ENCODE measurements at regions not wholly inside any gene's neighbourhood (a gene's known extent, or its start where the extent isn't known, plus 50 kb on each side); places are given as distances from the start of the nearest gene placed in this dataset.

DNA sequence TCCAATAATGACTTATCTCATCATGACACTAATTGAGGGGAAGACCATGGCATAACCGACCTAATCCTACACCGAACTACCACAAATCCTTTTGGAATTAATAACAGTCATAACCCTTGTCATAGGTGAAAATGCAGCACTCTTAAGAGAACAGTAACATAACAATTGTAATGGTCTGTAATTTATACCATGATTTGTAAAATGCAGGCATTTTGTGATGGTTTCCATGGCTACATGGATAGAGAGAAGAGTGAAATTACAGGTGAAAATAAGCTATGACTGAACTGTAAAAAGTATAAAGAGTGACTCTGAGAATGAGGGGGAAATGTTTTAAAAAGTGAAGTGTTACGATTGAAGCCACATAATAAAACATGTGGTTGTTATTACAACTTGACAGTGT, 494.1 kb upstream of the SLC39A10 start:
- H3K4me3 ChIP-seq (ENCODE audit: low read length): no peak overlapping the region
- H3K4me2 ChIP-seq (ENCODE audit: low read depth, low read length): no peak overlapping the region

GRCh38 chr2:195162194-195162593, 494.8 kb upstream of the SLC39A10 start:
- DNase-seq: no peak

More for the DNA sequence above, 494.1 kb upstream of the SLC39A10 start:
- Histone ChIP-seq H3K27ac (ENCODE audit: low read length) (no peak overlapping the region), H3K27me3 (replicated peaks; ENCODE audit: insufficient read depth, low read length) (no peaks in the 10 kb centered on the region), H2AFZ (ENCODE audit: low read length) (no peak overlapping the region), H3K9me3 (replicated peaks; ENCODE audit: insufficient read depth, low read length) (no peaks in the 10 kb centered on the region), H3K4me1 (ENCODE audit: low read length) (no peaks in the 10 kb centered on the region), H3K79me2 (ENCODE audit: low read length) (no peaks in the 10 kb centered on the region), H3K36me3 (replicated peaks; ENCODE audit: insufficient read depth, low read length) (no peaks in the 10 kb centered on the region), H4K20me1 (ENCODE audit: insufficient read depth, low read length) (no peaks in the 10 kb centered on the region), H3K9me2 (replicated peaks; ENCODE audit: insufficient read depth, low read length) (no peaks in the 10 kb centered on the region), H3F3A (ENCODE audit: insufficient read depth, low read length) (no peaks in the 10 kb centered on the region), H3K9ac (ENCODE audit: low read length) (no peak overlapping the region)
- TF ChIP-seq CTCF (IDR thresholded peaks at IDR 0.05; ENCODE audit: low read length): no peak
- no peak for TF ChIP-seq EZH2phosphoT487 (IDR thresholded peaks at IDR 0.05; ENCODE audit: low read length)
- TF ChIP-seq EZH2 (optimal IDR thresholded peaks at IDR 0.05; ENCODE audit: low read depth, low read length): no peak
- no peak for DNase-seq

GRCh38 chr2:195160963-195161362, 496.1 kb upstream of the SLC39A10 start:
- Histone ChIP-seq H4K20me1 (ENCODE audit: insufficient read depth, low read length) (no peaks in the 10 kb centered on the region), H3K4me2 (ENCODE audit: low read depth, low read length) (no peak overlapping the region), H3K79me2 (ENCODE audit: low read length) (no peaks in the 10 kb centered on the region), H2AFZ (ENCODE audit: low read length) (no peak overlapping the region), H3K36me3 (replicated peaks; ENCODE audit: insufficient read depth, low read length) (no peaks in the 10 kb centered on the region), H3K27ac (ENCODE audit: low read length) (no peak overlapping the region), H3K9me3 (replicated peaks; ENCODE audit: insufficient read depth, low read length) (no peaks in the 10 kb centered on the region), H3K9me2 (replicated peaks; ENCODE audit: insufficient read depth, low read length) (no peaks in the 10 kb centered on the region), H3K27me3 (replicated peaks; ENCODE audit: insufficient read depth, low read length) (no peaks in the 10 kb centered on the region), H3F3A (ENCODE audit: insufficient read depth, low read length) (no peaks in the 10 kb centered on the region), H3K4me1 (ENCODE audit: low read length) (no peaks in the 10 kb centered on the region), H3K9ac (ENCODE audit: low read length) (no peak overlapping the region), H3K4me3 (ENCODE audit: low read length) (no peak overlapping the region)
- TF ChIP-seq CTCF (IDR thresholded peaks at IDR 0.05; ENCODE audit: low read length): no peak
- no peak for TF ChIP-seq EZH2 (optimal IDR thresholded peaks at IDR 0.05; ENCODE audit: low read depth, low read length)
- no peak for TF ChIP-seq EZH2phosphoT487 (IDR thresholded peaks at IDR 0.05; ENCODE audit: low read length)
- DNase-seq: no peak

More at GRCh38 chr2:195162194-195162593, 494.8 kb upstream of the SLC39A10 start:
- H3K9ac ChIP-seq (ENCODE audit: low read length): no peak overlapping the region
- H3K4me2 ChIP-seq (ENCODE audit: low read depth, low read length): no peak overlapping the region
- H2AFZ ChIP-seq (ENCODE audit: low read length): no peak overlapping the region
- no peaks in the 10 kb centered on the region for H3F3A ChIP-seq (ENCODE audit: insufficient read depth, low read length)
- H3K4me3 ChIP-seq (ENCODE audit: low read length): no peak overlapping the region
- H3K9me2 ChIP-seq (replicated peaks; ENCODE audit: insufficient read depth, low read length): no peaks in the 10 kb centered on the region
- no peaks in the 10 kb centered on the region for H3K79me2 ChIP-seq (ENCODE audit: low read length)
- H3K9me3 ChIP-seq (replicated peaks; ENCODE audit: insufficient read depth, low read length): no peaks in the 10 kb centered on the region
- no peaks in the 10 kb centered on the region for H4K20me1 ChIP-seq (ENCODE audit: insufficient read depth, low read length)
- H3K27me3 ChIP-seq (replicated peaks; ENCODE audit: insufficient read depth, low read length): no peaks in the 10 kb centered on the region
- H3K27ac ChIP-seq (ENCODE audit: low read length): no peak overlapping the region
- no peaks in the 10 kb centered on the region for H3K4me1 ChIP-seq (ENCODE audit: low read length)
- no peaks in the 10 kb centered on the region for H3K36me3 ChIP-seq (replicated peaks; ENCODE audit: insufficient read depth, low read length)
- no peak for TF ChIP-seq CTCF (IDR thresholded peaks at IDR 0.05; ENCODE audit: low read length)
- no peak for TF ChIP-seq EZH2 (optimal IDR thresholded peaks at IDR 0.05; ENCODE audit: low read depth, low read length)
- TF ChIP-seq EZH2phosphoT487 (IDR thresholded peaks at IDR 0.05; ENCODE audit: low read length): no peak
